ENCODE measurements at regions not wholly inside any gene's neighbourhood (a gene's known extent, or its start where the extent isn't known, plus 50 kb on each side); places are given as distances from the start of the nearest gene placed in this dataset.
A peak's percentile ranks its signal among the peaks of the same experiment; 100 is the strongest.

- TF ChIP-seq BCL3 (IDR thresholded peaks at IDR 0.05; ENCODE audit: borderline replicate concordance, insufficient read depth, low read depth, low read length, poor library complexity, severe bottlenecking) (no peak), DPF2 (IDR thresholded peaks at IDR 0.05) (peak; percentile 92), ETV6 (conservative IDR thresholded peaks at IDR 0.05 in 1 of 2, IDR thresholded peaks at IDR 0.05 in 1 of 2; ENCODE audit: borderline replicate concordance in 1 of 2, low read depth in 1 of 2) (peak in 1 of 2 experiments; percentile 61; a peak in 2 of 4 replicates), ZBTB40 (IDR thresholded peaks at IDR 0.05; ENCODE audit: borderline replicate concordance) (no peak), BCLAF1 (IDR thresholded peaks at IDR 0.05) (no peak), POLR2A (IDR thresholded peaks at IDR 0.05; ENCODE audit: low read depth, low read length) (no peak), HDAC6 (IDR thresholded peaks at IDR 0.05; ENCODE audit: unreplicated experiment) (no peak), NBN (IDR thresholded peaks at IDR 0.05) (0 out of 2 replicates have a peak, but pooled peaks have one; percentile 42), NFIC (IDR thresholded peaks at IDR 0.05; ENCODE audit: low read depth, low read length) (peak; percentile 60), GABPA (IDR thresholded peaks at IDR 0.05; ENCODE audit: low read depth) (peak; percentile 46; the same call in 1 of the 2 replicates), BHLHE40 (IDR thresholded peaks at IDR 0.05; ENCODE audit: borderline replicate concordance in 1 of 2, low read depth in 2 of 2, low read length in 1 of 2) (peak in 1 of 2 experiments; percentile 21; a peak in 1 of 4 replicates), FOXK2 (IDR thresholded peaks at IDR 0.05) (no peak), CBX5 (IDR thresholded peaks at IDR 0.05; ENCODE audit: low read depth) (no peak; the same call in 1 of the 2 replicates), MEF2A (IDR thresholded peaks at IDR 0.05; ENCODE audit: insufficient read depth, low read depth, low read length) (no peak), PAX8 (IDR thresholded peaks at IDR 0.05) (no peak), EZH2 (IDR thresholded peaks at IDR 0.05; ENCODE audit: borderline replicate concordance, control insufficient read depth, low read depth, low read length) (no peak), RFX5 (IDR thresholded peaks at IDR 0.05; ENCODE audit: low read depth, low read length) (no peak), CTCF (IDR thresholded peaks at IDR 0.05 in 2 of 3, conservative IDR thresholded peaks at IDR 0.05 in 1 of 3; ENCODE audit: control insufficient read depth in 2 of 3, extremely low read depth in 1 of 3, insufficient read depth in 1 of 3, low read depth in 3 of 3, low read length in 3 of 3) (peak in 1 of 3 experiments; percentile 7; a peak in 1 of 6 replicates), SP1 (IDR thresholded peaks at IDR 0.05; ENCODE audit: low read depth, low read length) (no peak), RAD51 (IDR thresholded peaks at IDR 0.05) (no peak), ZBED1 (IDR thresholded peaks at IDR 0.05; ENCODE audit: borderline replicate concordance) (no peak), SMC3 (IDR thresholded peaks at IDR 0.05; ENCODE audit: borderline replicate concordance, low read length) (0 out of 2 replicates have a peak, but pooled peaks have one; percentile 6)
Observed at GRCh38 chr20:10940941-10941340, 267.1 kb upstream of the JAG1 start (continued).

All from GM12878 (cell line).